CD4-positive, alpha-beta T cell (primary cell): ENCODE measurements at regions not wholly inside any gene's neighbourhood (a gene's known extent, or its start where the extent isn't known, plus 50 kb on each side); places are given as distances from the start of the nearest gene placed in this dataset.

Source experiments
- ATAC-seq: fragments of 200-7000 bp; cut with Tn5 transposase; one replicate; pipeline ENCODE4 v1.10.0; 2022; ENCODE audit warnings: mild to moderate bottlenecking; ENCODE audit not compliant: poor library complexity
- CTCF ChIA-PET: fragments of 350-600 bp; sonication (Branson Sonifier 250); formaldehyde crosslinking; loops from one replicate; lab custom pipeline; 2021; ENCODE audit warnings: antibody characterized with exemption, inconsistent platforms; lab: Charles Lee
- POLR2A ChIA-PET: fragments of 350-600 bp; sonication (Branson Sonifier 250); formaldehyde crosslinking; loops from one replicate; lab custom pipeline; 2021; ENCODE audit warnings: antibody characterized with exemption, inconsistent platforms; lab: Charles Lee
- DNase-seq, 14 experiments: peaks; one replicate each; pipeline ENCODE4 v3.0.0-alpha.2; 2013 to 2020; ENCODE audit warnings: mixed read lengths in 2 of 14
- H3K27ac ChIP-seq, 2 donors: one replicate each; pipeline versions ENCODE4 v1.5.1 to v1.7.0; 2013; ENCODE audit warnings: low read length in 2 of 2, low read depth in 1 of 2, mild to moderate bottlenecking in 1 of 2
- H3K27me3 ChIP-seq, 2 experiments: 1 replicate in 1 of 2; 2 replicates in 1 of 2; pipeline versions ENCODE4 v1.6.1 to v1.7.0; 2013; ENCODE audit warnings: low read length in 2 of 2, control low read depth in 1 of 2, mild to moderate bottlenecking in 1 of 2, moderate library complexity in 1 of 2; ENCODE audit not compliant: insufficient read depth in 2 of 2, control insufficient read depth in 1 of 2
- H3K36me3 ChIP-seq: one replicate; pipeline ENCODE4 v1.6.1; 2013; ENCODE audit warnings: low read length, control low read depth; ENCODE audit not compliant: insufficient read depth
- H3K4me1 ChIP-seq: one replicate; pipeline ENCODE4 v1.6.1; 2013; ENCODE audit warnings: low read length, control low read depth; ENCODE audit not compliant: insufficient read depth
- H3K4me3 ChIP-seq: one replicate; pipeline ENCODE4 v1.5.1; 2013; ENCODE audit warnings: mild to moderate bottlenecking, low read length, moderate library complexity
- H3K9me3 ChIP-seq, 2 experiments: 1 replicate in 1 of 2; 2 replicates in 1 of 2; pipeline versions ENCODE4 v1.6.1 to v1.7.0; 2013; ENCODE audit warnings: low read length in 2 of 2, mild to moderate bottlenecking in 2 of 2, control low read depth in 1 of 2, moderate library complexity in 1 of 2; ENCODE audit not compliant: control insufficient read depth in 1 of 2, insufficient read depth in 1 of 2
- H3K27ac Mint-ChIP-seq: one replicate; pipeline ENCODE4 v1.8.0; 2020; ENCODE audit warnings: mixed read lengths
- H3K27me3 Mint-ChIP-seq: one replicate; pipeline ENCODE4 v1.8.0; 2021; ENCODE audit warnings: mixed read lengths
- H3K36me3 Mint-ChIP-seq: one replicate; pipeline ENCODE4 v1.8.0; 2021; ENCODE audit warnings: low read depth, mixed read lengths
- H3K4me1 Mint-ChIP-seq: one replicate; pipeline ENCODE4 v1.8.0; 2021; ENCODE audit warnings: low read depth, mixed read lengths
- H3K4me3 Mint-ChIP-seq: one replicate; pipeline ENCODE4 v1.8.0; 2020; ENCODE audit warnings: mild to moderate bottlenecking, mixed read lengths
- H3K9me3 Mint-ChIP-seq: one replicate; pipeline ENCODE4 v1.8.0; 2020; ENCODE audit warnings: mixed read lengths
- intact Hi-C, 2 experiments: fragments of 100-400 bp; cut with DNase I in 1 of 2; cut with micrococcal nuclease in 1 of 2; formaldehyde crosslinking; loops; one replicate each; pipeline versions ENCODE4 v1.15.1 to v1.9.0; 2023 to 2025; cut with DNase I, micrococcal nuclease
- TF ChIP-seq, protein P1 (sequence below): fragments of 200-600 bp; IDR thresholded peaks from one replicate; pipeline ENCODE4 v1.8.0; 2022; ENCODE audit warnings: antibody characterized with exemption, mild to moderate bottlenecking

- Histone ChIP-seq H3K27ac (no peak overlapping the region), H3K9me3 (no peaks in the 10 kb centered on the region), H3K4me3 (no peak overlapping the region), H3K4me1 (no peaks in the 10 kb centered on the region), H3K36me3 (no peaks in the 10 kb centered on the region), H3K27me3 (no peaks in the 10 kb centered on the region)
- ATAC-seq (no peak), DNase-seq (no peak)
- Mint-ChIP-seq H3K27ac (no peak overlapping the region), H3K4me3 (no peak overlapping the region), H3K9me3 (no peaks in the 10 kb centered on the region), H3K36me3 (no peaks in the 10 kb centered on the region), H3K27me3 (peaks cover 8% of the 10 kb centered on the region), H3K4me1 (no peaks in the 10 kb centered on the region)
- ChIA-PET CTCF (no interaction called here), POLR2A (no interaction called here)
- TF ChIP-seq, protein P1, sequence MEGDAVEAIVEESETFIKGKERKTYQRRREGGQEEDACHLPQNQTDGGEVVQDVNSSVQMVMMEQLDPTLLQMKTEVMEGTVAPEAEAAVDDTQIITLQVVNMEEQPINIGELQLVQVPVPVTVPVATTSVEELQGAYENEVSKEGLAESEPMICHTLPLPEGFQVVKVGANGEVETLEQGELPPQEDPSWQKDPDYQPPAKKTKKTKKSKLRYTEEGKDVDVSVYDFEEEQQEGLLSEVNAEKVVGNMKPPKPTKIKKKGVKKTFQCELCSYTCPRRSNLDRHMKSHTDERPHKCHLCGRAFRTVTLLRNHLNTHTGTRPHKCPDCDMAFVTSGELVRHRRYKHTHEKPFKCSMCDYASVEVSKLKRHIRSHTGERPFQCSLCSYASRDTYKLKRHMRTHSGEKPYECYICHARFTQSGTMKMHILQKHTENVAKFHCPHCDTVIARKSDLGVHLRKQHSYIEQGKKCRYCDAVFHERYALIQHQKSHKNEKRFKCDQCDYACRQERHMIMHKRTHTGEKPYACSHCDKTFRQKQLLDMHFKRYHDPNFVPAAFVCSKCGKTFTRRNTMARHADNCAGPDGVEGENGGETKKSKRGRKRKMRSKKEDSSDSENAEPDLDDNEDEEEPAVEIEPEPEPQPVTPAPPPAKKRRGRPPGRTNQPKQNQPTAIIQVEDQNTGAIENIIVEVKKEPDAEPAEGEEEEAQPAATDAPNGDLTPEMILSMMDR, result no peak
- intact Hi-C loops, result no loop called here
Measured at GRCh38 chr3:132847849-132848625, 125.8 kb upstream of the NPHP3 start.

GRCh38 chr3:132843851-132844553 lies 121.8 kb upstream of the NPHP3 start:
- peaks cover 18% of the 10 kb centered on the region for H3K27me3 Mint-ChIP-seq
- no peaks in the 10 kb centered on the region for H3K36me3 ChIP-seq
- POLR2A ChIA-PET, result no interaction called here
- DNase-seq (no peak), ATAC-seq (no peak)
- H3K4me3 Mint-ChIP-seq, result no peak overlapping the region
- H3K9me3 Mint-ChIP-seq, result no peaks in the 10 kb centered on the region
- H3K4me1 Mint-ChIP-seq, result no peaks in the 10 kb centered on the region
- H3K27ac Mint-ChIP-seq, result no peak overlapping the region
- H3K27me3 ChIP-seq, result no peaks in the 10 kb centered on the region
- H3K27ac ChIP-seq, result no peak overlapping the region
- CTCF ChIA-PET, result no interaction called here
- H3K36me3 Mint-ChIP-seq, result no peaks in the 10 kb centered on the region
- H3K9me3 ChIP-seq, result no peaks in the 10 kb centered on the region
- TF ChIP-seq, protein P1, result no peak
- no peak overlapping the region for H3K4me3 ChIP-seq
- H3K4me1 ChIP-seq, result no peaks in the 10 kb centered on the region
- intact Hi-C loops, result no loop called here

DNA sequence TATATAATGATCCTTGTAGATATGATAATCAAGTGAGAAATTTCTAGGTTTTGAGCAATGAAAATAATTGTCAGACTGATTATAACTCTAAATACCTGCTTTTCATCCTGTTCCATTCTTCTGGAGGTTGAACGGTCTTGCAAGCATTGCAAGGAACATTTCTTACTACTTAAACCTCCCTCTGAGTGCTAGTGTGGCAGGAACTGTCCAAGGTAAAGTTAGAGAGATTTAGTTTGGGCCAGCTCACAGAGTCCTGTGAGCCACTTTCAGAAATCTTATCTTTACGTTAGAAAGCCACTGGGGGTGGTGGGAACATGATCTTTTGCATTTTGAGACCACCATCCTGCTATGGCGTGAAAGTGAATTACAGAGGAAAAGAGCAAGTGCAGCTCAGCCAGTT lies 121.1 kb upstream of the NPHP3 start:
- Histone ChIP-seq H3K27me3 (no peaks in the 10 kb centered on the region), H3K4me1 (no peaks in the 10 kb centered on the region), H3K27ac (no peak overlapping the region), H3K36me3 (no peaks in the 10 kb centered on the region), H3K4me3 (no peak overlapping the region), H3K9me3 (no peaks in the 10 kb centered on the region)
- DNase-seq (no peak), ATAC-seq (no peak)
- Mint-ChIP-seq H3K4me1 (no peaks in the 10 kb centered on the region), H3K36me3 (no peaks in the 10 kb centered on the region), H3K4me3 (no peak overlapping the region), H3K27ac (no peak overlapping the region), H3K27me3 (peaks cover 18% of the 10 kb centered on the region), H3K9me3 (no peaks in the 10 kb centered on the region)
- intact Hi-C loops, result no loop called here
- POLR2A ChIA-PET, result no interaction called here
- CTCF ChIA-PET, result no interaction called here
- TF ChIP-seq, protein P1, result no peak
